DOHH2 (cell line): ENCODE measurements at regions not wholly inside any gene's neighbourhood (a gene's known extent, or its start where the extent isn't known, plus 50 kb on each side); places are given as distances from the start of the nearest gene placed in this dataset.

Experiments used
- H3F3A ChIP-seq: fragments of 200-600 bp; sonication (generic), shearing (Covaris generic); 2 replicates; pipeline ENCODE4 v1.6.0; 2016; ENCODE audit warnings: antibody characterized with exemption, mild to moderate bottlenecking; ENCODE audit not compliant: control insufficient read depth, insufficient read depth
- H3K27ac ChIP-seq: fragments of 200-600 bp; sonication (generic); 2 replicates; pipeline ENCODE4 v1.5.1; 2014; ENCODE audit warnings: low read depth, mild to moderate bottlenecking, low read length, moderate library complexity
- H3K27me3 ChIP-seq: fragments of 200-600 bp; sonication (generic); 2 replicates; pipeline ENCODE4 v1.6.1; 2014; ENCODE audit warnings: mild to moderate bottlenecking, low read length, mixed read lengths; ENCODE audit not compliant: control insufficient read depth
- H3K36me3 ChIP-seq: fragments of 200-600 bp; sonication (generic); 2 replicates; pipeline ENCODE4 v1.6.1; 2014; ENCODE audit warnings: mild to moderate bottlenecking, low read length, moderate library complexity, mixed read lengths; ENCODE audit not compliant: control insufficient read depth
- H3K4me1 ChIP-seq: fragments of 200-600 bp; sonication (generic); 2 replicates; pipeline ENCODE4 v1.6.1; 2014; ENCODE audit warnings: mild to moderate bottlenecking, low read length, mixed read lengths; ENCODE audit not compliant: control insufficient read depth
- H3K4me2 ChIP-seq: fragments of 200-600 bp; sonication (generic); 2 replicates; pipeline ENCODE4 v1.6.0; 2014; ENCODE audit warnings: mild to moderate bottlenecking, low read length, moderate library complexity
- H3K4me3 ChIP-seq: fragments of 200-600 bp; sonication (generic); 2 replicates; pipeline ENCODE4 v1.5.1; 2014; ENCODE audit warnings: mild to moderate bottlenecking, low read length, mixed read lengths
- H3K79me2 ChIP-seq: fragments of 200-600 bp; sonication (generic); 2 replicates; pipeline ENCODE4 v1.6.1; 2014; ENCODE audit warnings: mild to moderate bottlenecking, low read length, mixed read lengths; ENCODE audit not compliant: control insufficient read depth
- H3K9me2 ChIP-seq: fragments of 200-600 bp; sonication (generic); replicated peaks from 2 replicates; pipeline ENCODE4 v1.6.1; 2014; ENCODE audit warnings: mild to moderate bottlenecking, low read length, mixed read lengths; ENCODE audit not compliant: control insufficient read depth
- H3K9me3 ChIP-seq: fragments of 200-600 bp; sonication (generic); 2 replicates; pipeline ENCODE4 v1.6.1; 2014; ENCODE audit warnings: antibody characterized with exemption, low read length, mixed read lengths; ENCODE audit not compliant: control insufficient read depth, insufficient read depth
- H4K20me1 ChIP-seq: fragments of 200-600 bp; sonication (generic); 2 replicates; pipeline ENCODE4 v1.6.0; 2014; ENCODE audit warnings: low read depth, mild to moderate bottlenecking, antibody characterized with exemption, low read length, moderate library complexity; ENCODE audit not compliant: control insufficient read depth, insufficient read depth
- EZH2phosphoT487 ChIP-seq: fragments of 200-600 bp; sonication (generic); IDR thresholded peaks from 2 replicates; pipeline ENCODE4 v1.6.1; 2017; ENCODE audit warnings: borderline replicate concordance, mild to moderate bottlenecking, antibody characterized with exemption, low read length, moderate library complexity, mixed read lengths
- TF ChIP-seq, protein P1 (sequence below): fragments of 200-600 bp; sonication (generic); IDR thresholded peaks from one replicate; pipeline ENCODE4 v1.5.1; 2014; ENCODE audit warnings: antibody characterized with exemption, mild to moderate bottlenecking, low read depth, low read length; ENCODE audit not compliant: poor library complexity, severe bottlenecking

DNA sequence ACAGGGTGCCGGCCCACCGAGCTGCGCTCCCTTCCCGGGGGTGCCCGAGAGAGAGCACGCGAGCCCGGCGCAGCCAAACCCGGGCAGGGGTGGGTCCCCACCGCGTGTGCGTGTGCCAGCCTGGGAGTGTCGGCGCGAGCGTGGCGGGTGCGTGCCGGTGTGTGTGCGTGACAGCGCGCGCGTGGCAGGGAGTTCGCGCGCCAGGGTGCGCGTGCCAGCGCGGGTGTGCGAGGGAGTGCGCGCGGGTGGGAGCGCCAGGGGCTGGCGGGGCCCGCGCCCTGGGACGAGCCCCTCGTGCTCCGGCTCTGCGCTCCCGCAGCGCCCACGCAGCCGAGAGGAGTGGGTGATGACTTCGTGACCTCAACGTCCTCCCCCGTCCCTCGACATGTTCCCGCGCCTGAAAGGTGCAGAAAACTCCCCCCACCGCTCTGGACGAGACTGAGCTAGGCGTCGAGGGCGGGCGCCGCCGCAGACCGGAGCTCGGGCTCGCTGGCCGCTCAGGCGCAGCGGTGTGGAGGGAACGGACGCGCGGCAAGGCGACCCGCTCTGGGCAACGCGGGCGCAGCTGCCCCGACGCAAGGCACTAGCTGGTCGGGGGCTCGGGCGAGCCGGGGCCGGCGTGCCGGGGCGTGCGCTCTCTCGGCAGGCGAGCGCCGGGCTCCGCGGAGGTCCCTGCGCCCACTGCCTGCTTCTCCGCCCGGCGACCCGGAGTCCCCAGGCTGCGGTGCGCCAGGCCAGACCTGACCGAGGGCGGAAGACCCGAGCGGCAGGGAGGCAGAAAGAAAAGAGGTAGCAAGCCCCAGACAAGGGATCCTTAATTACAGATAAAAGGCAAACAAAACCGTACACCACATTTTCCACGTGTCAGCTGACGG lies 582.8 kb downstream of the ZEB2 start:
- peak overlapping the region; percentile 73 for H3K4me3 ChIP-seq
- peaks cover 22% of the 10 kb centered on the region for H3K27me3 ChIP-seq
- H3K9me3 ChIP-seq = no peaks in the 10 kb centered on the region

DNA sequence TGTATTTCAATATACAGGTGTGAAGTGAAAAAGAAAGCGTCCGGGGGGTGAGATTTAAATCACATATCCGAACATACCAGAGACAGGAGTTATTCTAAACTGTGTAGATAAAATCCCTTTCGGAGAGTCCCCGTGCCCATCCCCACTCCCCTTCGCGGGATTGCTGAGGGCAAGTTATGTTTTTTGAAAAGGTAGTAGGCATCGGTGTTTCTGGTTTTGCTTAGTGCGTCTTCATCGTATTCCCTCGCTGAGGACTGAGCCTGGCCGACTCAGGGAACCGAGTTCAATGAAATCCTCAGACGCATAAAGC lies 583.4 kb downstream of the ZEB2 start:
- peak overlapping the region; percentile 92 for H3K4me2 ChIP-seq
- H3K4me1 ChIP-seq = peaks cover 21% of the 10 kb centered on the region

More for the DNA sequence above, 582.8 kb downstream of the ZEB2 start:
- TF ChIP-seq EZH2phosphoT487 = peak; percentile 35; the same call in 1 of the 2 replicates
- TF ChIP-seq, protein P1, sequence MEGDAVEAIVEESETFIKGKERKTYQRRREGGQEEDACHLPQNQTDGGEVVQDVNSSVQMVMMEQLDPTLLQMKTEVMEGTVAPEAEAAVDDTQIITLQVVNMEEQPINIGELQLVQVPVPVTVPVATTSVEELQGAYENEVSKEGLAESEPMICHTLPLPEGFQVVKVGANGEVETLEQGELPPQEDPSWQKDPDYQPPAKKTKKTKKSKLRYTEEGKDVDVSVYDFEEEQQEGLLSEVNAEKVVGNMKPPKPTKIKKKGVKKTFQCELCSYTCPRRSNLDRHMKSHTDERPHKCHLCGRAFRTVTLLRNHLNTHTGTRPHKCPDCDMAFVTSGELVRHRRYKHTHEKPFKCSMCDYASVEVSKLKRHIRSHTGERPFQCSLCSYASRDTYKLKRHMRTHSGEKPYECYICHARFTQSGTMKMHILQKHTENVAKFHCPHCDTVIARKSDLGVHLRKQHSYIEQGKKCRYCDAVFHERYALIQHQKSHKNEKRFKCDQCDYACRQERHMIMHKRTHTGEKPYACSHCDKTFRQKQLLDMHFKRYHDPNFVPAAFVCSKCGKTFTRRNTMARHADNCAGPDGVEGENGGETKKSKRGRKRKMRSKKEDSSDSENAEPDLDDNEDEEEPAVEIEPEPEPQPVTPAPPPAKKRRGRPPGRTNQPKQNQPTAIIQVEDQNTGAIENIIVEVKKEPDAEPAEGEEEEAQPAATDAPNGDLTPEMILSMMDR = no peak
- peaks cover 4% of the 10 kb centered on the region; the same call in 1 of the 2 replicates for H3F3A ChIP-seq
- H4K20me1 ChIP-seq = no peaks in the 10 kb centered on the region
- no peaks in the 10 kb centered on the region for H3K36me3 ChIP-seq
- H3K27ac ChIP-seq = no peak overlapping the region
- H3K4me2 ChIP-seq = peak overlapping the region; percentile 92
- H3K4me1 ChIP-seq = peaks cover 21% of the 10 kb centered on the region
- no peaks in the 10 kb centered on the region for H3K79me2 ChIP-seq
- no peaks in the 10 kb centered on the region for H3K9me2 ChIP-seq

GRCh38 chr2:143935482-143935752 lies 584.5 kb downstream of the ZEB2 start:
- TF ChIP-seq, protein P1 = no peak
- TF ChIP-seq EZH2phosphoT487 = no peak
- Histone ChIP-seq H3K36me3 (no peaks in the 10 kb centered on the region), H3K4me1 (peaks cover 21% of the 10 kb centered on the region), H3K27ac (no peak overlapping the region), H3K4me2 (no peak overlapping the region), H3K27me3 (peaks cover 22% of the 10 kb centered on the region), H3K79me2 (no peaks in the 10 kb centered on the region), H4K20me1 (no peaks in the 10 kb centered on the region), H3F3A (peaks cover 4% of the 10 kb centered on the region; the same call in 1 of the 2 replicates), H3K9me2 (no peaks in the 10 kb centered on the region), H3K9me3 (no peaks in the 10 kb centered on the region), H3K4me3 (no peak overlapping the region)

More for the DNA sequence above, 583.4 kb downstream of the ZEB2 start:
- Histone ChIP-seq H3K9me3 (no peaks in the 10 kb centered on the region), H4K20me1 (no peaks in the 10 kb centered on the region), H3K9me2 (no peaks in the 10 kb centered on the region), H3K36me3 (no peaks in the 10 kb centered on the region), H3K79me2 (no peaks in the 10 kb centered on the region), H3F3A (peaks cover 4% of the 10 kb centered on the region; the same call in 1 of the 2 replicates), H3K4me3 (peak overlapping the region; percentile 73), H3K27me3 (peaks cover 22% of the 10 kb centered on the region), H3K27ac (no peak overlapping the region)
- no peak for TF ChIP-seq EZH2phosphoT487
- TF ChIP-seq, protein P1 = no peak
